ENCODE measurements at regions not wholly inside any gene's neighbourhood (a gene's known extent, or its start where the extent isn't known, plus 50 kb on each side); places are given as distances from the start of the nearest gene placed in this dataset.

DNA sequence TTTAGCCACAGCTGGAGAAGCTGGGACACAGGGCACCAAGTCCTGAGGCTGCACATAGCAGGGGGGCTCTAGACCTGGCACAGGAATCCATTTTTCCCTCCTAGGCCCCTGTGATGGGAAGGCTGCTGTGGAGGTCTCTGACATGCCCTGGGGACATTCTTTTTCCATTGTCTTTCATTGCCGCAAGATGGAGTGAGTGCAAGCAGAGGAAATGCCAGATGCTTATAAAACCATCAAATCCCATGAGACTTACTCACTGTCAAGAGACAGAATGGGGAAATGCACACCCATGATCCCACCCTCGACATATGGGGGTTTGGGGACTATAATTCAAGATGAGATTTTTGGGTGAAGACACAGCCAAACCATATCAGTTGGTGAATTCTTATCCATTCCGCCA is 94.7 kb upstream of the FERD3L start:
- WGBS, 3 donors, result 83 to 89% (median 88%) methylated on average over 3 of the region's 3 CpGs
- no peak for DNase-seq
- H3K4me3 ChIP-seq, result no peak overlapping the region
- H3K4me1 ChIP-seq (ENCODE audit: insufficient read depth), result no peaks in the 10 kb centered on the region
- H3K36me3 ChIP-seq, result no peaks in the 10 kb centered on the region
- no peak overlapping the region for H3K27ac ChIP-seq
- intact Hi-C loops (cut with DNase I), result no loop called here
- no peaks in the 10 kb centered on the region for H3K27me3 ChIP-seq
- H3K9me3 ChIP-seq, result no peaks in the 10 kb centered on the region
- no peak for TF ChIP-seq POLR2A (IDR thresholded peaks at IDR 0.05)
- no peak for TF ChIP-seq EP300 (IDR thresholded peaks at IDR 0.05)
- TF ChIP-seq, protein P1, sequence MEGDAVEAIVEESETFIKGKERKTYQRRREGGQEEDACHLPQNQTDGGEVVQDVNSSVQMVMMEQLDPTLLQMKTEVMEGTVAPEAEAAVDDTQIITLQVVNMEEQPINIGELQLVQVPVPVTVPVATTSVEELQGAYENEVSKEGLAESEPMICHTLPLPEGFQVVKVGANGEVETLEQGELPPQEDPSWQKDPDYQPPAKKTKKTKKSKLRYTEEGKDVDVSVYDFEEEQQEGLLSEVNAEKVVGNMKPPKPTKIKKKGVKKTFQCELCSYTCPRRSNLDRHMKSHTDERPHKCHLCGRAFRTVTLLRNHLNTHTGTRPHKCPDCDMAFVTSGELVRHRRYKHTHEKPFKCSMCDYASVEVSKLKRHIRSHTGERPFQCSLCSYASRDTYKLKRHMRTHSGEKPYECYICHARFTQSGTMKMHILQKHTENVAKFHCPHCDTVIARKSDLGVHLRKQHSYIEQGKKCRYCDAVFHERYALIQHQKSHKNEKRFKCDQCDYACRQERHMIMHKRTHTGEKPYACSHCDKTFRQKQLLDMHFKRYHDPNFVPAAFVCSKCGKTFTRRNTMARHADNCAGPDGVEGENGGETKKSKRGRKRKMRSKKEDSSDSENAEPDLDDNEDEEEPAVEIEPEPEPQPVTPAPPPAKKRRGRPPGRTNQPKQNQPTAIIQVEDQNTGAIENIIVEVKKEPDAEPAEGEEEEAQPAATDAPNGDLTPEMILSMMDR (IDR thresholded peaks at IDR 0.05), result no peak

DNA sequence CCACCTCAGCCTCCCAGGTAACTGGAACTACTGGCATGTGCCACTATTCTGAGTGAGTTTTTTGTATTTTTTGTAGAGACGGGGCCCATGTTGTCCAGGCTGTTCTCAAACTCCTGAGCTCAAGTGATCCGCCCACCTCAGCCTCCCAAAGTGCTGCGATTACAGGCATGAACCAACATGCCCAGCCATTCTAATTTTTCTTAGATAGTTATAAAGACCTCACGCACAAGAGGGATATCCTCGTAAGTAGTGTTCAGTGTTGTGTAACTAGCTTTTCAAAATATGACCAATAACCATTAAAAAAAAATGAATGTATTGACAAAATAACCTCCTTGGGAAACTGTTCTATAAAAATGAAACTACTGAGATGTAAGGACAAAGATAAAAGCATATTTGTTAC is 90.5 kb upstream of the FERD3L start:
- intact Hi-C loops (cut with DNase I), result no loop called here
- H3K9me3 ChIP-seq, result no peaks in the 10 kb centered on the region
- no peaks in the 10 kb centered on the region for H3K27me3 ChIP-seq
- DNase-seq, result no peak
- TF ChIP-seq, protein P1 (IDR thresholded peaks at IDR 0.05), result no peak
- no peak for TF ChIP-seq EP300 (IDR thresholded peaks at IDR 0.05)
- no peak for TF ChIP-seq POLR2A (IDR thresholded peaks at IDR 0.05)
- H3K36me3 ChIP-seq, result no peaks in the 10 kb centered on the region
- WGBS, 3 donors, result 86 to 91% (median 87%) methylated on average over 5 of the region's 5 CpGs
- no peak overlapping the region for H3K4me3 ChIP-seq
- no peak overlapping the region for H3K27ac ChIP-seq
- no peaks in the 10 kb centered on the region for H3K4me1 ChIP-seq (ENCODE audit: insufficient read depth)

DNA sequence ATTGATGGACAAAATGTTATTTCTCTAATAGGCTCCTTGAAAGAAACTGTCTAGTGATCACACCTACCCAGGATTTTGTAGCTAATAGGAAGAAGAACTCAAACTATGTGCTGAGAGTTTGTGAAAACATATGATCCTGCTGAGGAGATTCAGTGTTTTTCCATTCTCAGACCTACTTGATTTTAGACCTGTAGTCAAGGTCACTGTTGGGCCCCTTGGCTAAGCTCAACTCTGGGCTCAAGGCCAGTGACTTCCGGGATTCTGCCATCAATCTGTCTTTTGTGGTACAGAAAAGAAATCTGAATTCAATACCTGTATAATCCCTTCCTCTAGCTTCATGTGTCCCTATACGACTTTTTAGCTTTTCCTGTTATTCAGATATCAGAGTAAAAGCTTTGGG is 79.7 kb upstream of the FERD3L start:
- WGBS, 3 donors, result 11 to 17% (median 16%) methylated on average over 2 of the region's 2 CpGs
- Histone ChIP-seq H3K27ac (no peak overlapping the region), H3K4me1 (ENCODE audit: insufficient read depth) (no peaks in the 10 kb centered on the region), H3K4me3 (no peak overlapping the region), H3K36me3 (no peaks in the 10 kb centered on the region), H3K9me3 (no peaks in the 10 kb centered on the region), H3K27me3 (no peaks in the 10 kb centered on the region)
- no peak for TF ChIP-seq POLR2A (IDR thresholded peaks at IDR 0.05)
- TF ChIP-seq, protein P1 (IDR thresholded peaks at IDR 0.05), result no peak
- TF ChIP-seq EP300 (IDR thresholded peaks at IDR 0.05), result no peak
- intact Hi-C loops (cut with DNase I), result no loop called here
- no peak for DNase-seq

DNA sequence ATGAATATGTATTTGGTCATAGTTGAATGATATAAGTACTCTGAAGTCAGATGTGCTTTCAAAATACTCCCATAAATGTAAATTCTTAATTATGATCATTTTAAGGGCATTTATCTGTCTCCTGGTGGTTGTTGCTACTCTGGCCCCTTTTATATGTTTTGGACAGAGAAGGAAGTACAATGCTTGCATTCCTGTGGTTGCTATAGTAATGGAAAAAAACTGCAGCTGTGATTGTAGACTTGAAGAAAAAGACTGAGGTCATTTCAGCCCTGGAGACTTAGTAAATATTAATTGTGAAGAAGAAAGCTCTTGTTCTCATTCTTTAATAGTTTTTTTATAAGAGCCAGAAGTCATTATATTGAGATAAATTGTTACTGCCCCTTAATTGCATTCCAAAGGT is 70.2 kb upstream of the FERD3L start:
- no peaks in the 10 kb centered on the region for H3K27me3 ChIP-seq
- intact Hi-C loops (cut with DNase I), result no loop called here
- H3K4me1 ChIP-seq (ENCODE audit: insufficient read depth), result no peaks in the 10 kb centered on the region
- no peak for DNase-seq
- no peak for TF ChIP-seq EP300 (IDR thresholded peaks at IDR 0.05)
- TF ChIP-seq, protein P1 (IDR thresholded peaks at IDR 0.05), result no peak
- TF ChIP-seq POLR2A (IDR thresholded peaks at IDR 0.05), result no peak
- no peak overlapping the region for H3K4me3 ChIP-seq
- H3K27ac ChIP-seq, result no peak overlapping the region
- no peaks in the 10 kb centered on the region for H3K36me3 ChIP-seq
- no peaks in the 10 kb centered on the region for H3K9me3 ChIP-seq

DNA sequence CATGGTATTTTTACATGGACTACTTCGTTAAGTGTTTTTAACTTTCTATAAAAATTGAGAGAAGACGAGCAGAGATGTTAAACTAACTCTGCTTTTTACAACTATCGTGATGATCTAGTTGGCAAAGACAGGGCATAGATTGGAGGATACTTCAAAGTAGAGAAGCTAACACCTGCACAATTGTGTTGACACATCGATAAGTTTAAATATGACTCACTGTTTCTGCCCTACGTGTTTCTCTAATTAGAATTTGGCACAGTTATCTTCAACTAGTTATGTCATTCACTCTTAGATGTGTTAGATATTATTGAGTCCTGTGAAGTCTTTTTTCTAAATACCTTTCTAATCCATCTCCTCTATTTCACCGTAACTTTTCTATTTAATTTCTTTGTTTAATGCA is 68.5 kb upstream of the FERD3L start:
- no peak overlapping the region for H3K4me3 ChIP-seq
- TF ChIP-seq, protein P1 (IDR thresholded peaks at IDR 0.05), result no peak
- TF ChIP-seq EP300 (IDR thresholded peaks at IDR 0.05) (no peak), POLR2A (IDR thresholded peaks at IDR 0.05) (no peak)
- intact Hi-C loops (cut with DNase I), result no loop called here
- 76 to 85% (median 84%) methylated on average over 6 of the region's 6 CpGs for WGBS, 3 donors
- no peak for DNase-seq
- no peaks in the 10 kb centered on the region for H3K36me3 ChIP-seq
- no peak overlapping the region for H3K27ac ChIP-seq
- H3K4me1 ChIP-seq (ENCODE audit: insufficient read depth), result no peaks in the 10 kb centered on the region
- no peaks in the 10 kb centered on the region for H3K9me3 ChIP-seq
- no peaks in the 10 kb centered on the region for H3K27me3 ChIP-seq
